ENCODE measurements at regions not wholly inside any gene's neighbourhood (a gene's known extent, or its start where the extent isn't known, plus 50 kb on each side); places are given as distances from the start of the nearest gene placed in this dataset.

- DNase-seq (ENCODE audit: low spot score in 2 of 2) (no peak), ATAC-seq (ENCODE audit: low read depth) (no peak)
- Mint-ChIP-seq H3K27ac (no peak overlapping the region), H3K4me1 (no peaks in the 10 kb centered on the region), H3K27me3 (peaks cover 2% of the 10 kb centered on the region), H3K36me3 (peaks cover 15% of the 10 kb centered on the region), H3K4me3 (no peak overlapping the region), H3K9me3 (peaks cover 13% of the 10 kb centered on the region)
These were observed 189.8 kb upstream of the MAP3K1 start for GRCh38 chr5:56625541-56625940.

- H3K27me3 Mint-ChIP-seq, result peaks cover 2% of the 10 kb centered on the region
- H3K36me3 Mint-ChIP-seq, result peaks cover 13% of the 10 kb centered on the region
- no peak overlapping the region for H3K27ac Mint-ChIP-seq
- H3K9me3 Mint-ChIP-seq, result peaks cover 10% of the 10 kb centered on the region
- H3K4me1 Mint-ChIP-seq, result no peaks in the 10 kb centered on the region
- no peak overlapping the region for H3K4me3 Mint-ChIP-seq
- ATAC-seq (ENCODE audit: low read depth), result no peak
- no peak for DNase-seq (ENCODE audit: low spot score in 2 of 2)
These were observed 190.6 kb upstream of the MAP3K1 start for GRCh38 chr5:56624751-56625150.

- Mint-ChIP-seq H3K4me3 (no peak overlapping the region), H3K4me1 (no peaks in the 10 kb centered on the region), H3K27me3 (peaks cover 2% of the 10 kb centered on the region), H3K36me3 (peaks cover 15% of the 10 kb centered on the region), H3K9me3 (peaks cover 11% of the 10 kb centered on the region), H3K27ac (no peak overlapping the region)
- DNase-seq (ENCODE audit: low spot score in 2 of 2) (no peak), ATAC-seq (ENCODE audit: low read depth) (no peak)
These were observed 193.2 kb upstream of the MAP3K1 start for GRCh38 chr5:56622141-56622540.

- Mint-ChIP-seq H3K36me3 (peaks cover 15% of the 10 kb centered on the region), H3K27me3 (no peaks in the 10 kb centered on the region), H3K9me3 (peaks cover 12% of the 10 kb centered on the region), H3K4me3 (no peak overlapping the region), H3K27ac (no peak overlapping the region), H3K4me1 (peaks cover 2% of the 10 kb centered on the region)
- ATAC-seq (ENCODE audit: low read depth) (no peak), DNase-seq (ENCODE audit: low spot score in 2 of 2) (no peak)
These were observed 194.3 kb upstream of the MAP3K1 start for GRCh38 chr5:56620903-56621677.

GRCh38 chr5:56617998-56618397 is 197.4 kb upstream of the MAP3K1 start:
- Mint-ChIP-seq H3K9me3 (peaks cover 15% of the 10 kb centered on the region), H3K4me1 (peaks cover 24% of the 10 kb centered on the region), H3K27me3 (no peaks in the 10 kb centered on the region), H3K36me3 (peaks cover 19% of the 10 kb centered on the region), H3K4me3 (no peak overlapping the region), H3K27ac (no peak overlapping the region)
- no peak for ATAC-seq (ENCODE audit: low read depth)
- no peak for DNase-seq (ENCODE audit: low spot score in 2 of 2)

- H3K9me3 Mint-ChIP-seq, result peaks cover 15% of the 10 kb centered on the region
- H3K4me1 Mint-ChIP-seq, result peaks cover 35% of the 10 kb centered on the region
- ATAC-seq (ENCODE audit: low read depth), result no peak
- H3K36me3 Mint-ChIP-seq, result peaks cover 17% of the 10 kb centered on the region
- DNase-seq (ENCODE audit: low spot score in 2 of 2), result no peak
- H3K27ac Mint-ChIP-seq, result peak overlapping the region; percentile 82
- H3K4me3 Mint-ChIP-seq, result no peak overlapping the region
- H3K27me3 Mint-ChIP-seq, result no peaks in the 10 kb centered on the region
These were observed 198.7 kb upstream of the MAP3K1 start for GRCh38 chr5:56616454-56617160.

GRCh38 chr5:56615361-56616153 is 199.8 kb upstream of the MAP3K1 start:
- ATAC-seq (ENCODE audit: low read depth), result no peak
- Mint-ChIP-seq H3K4me1 (peaks cover 40% of the 10 kb centered on the region), H3K4me3 (no peak overlapping the region), H3K36me3 (peaks cover 19% of the 10 kb centered on the region), H3K9me3 (peaks cover 16% of the 10 kb centered on the region), H3K27me3 (no peaks in the 10 kb centered on the region), H3K27ac (peak overlapping the region; percentile 82)
- no peak for DNase-seq (ENCODE audit: low spot score in 2 of 2)

GRCh38 chr5:56612759-56613158 is 202.6 kb upstream of the MAP3K1 start:
- H3K9me3 Mint-ChIP-seq, result peaks cover 10% of the 10 kb centered on the region
- H3K27ac Mint-ChIP-seq, result peak overlapping the region; percentile 74
- H3K27me3 Mint-ChIP-seq, result no peaks in the 10 kb centered on the region
- H3K36me3 Mint-ChIP-seq, result peaks cover 14% of the 10 kb centered on the region
- H3K4me3 Mint-ChIP-seq, result peak overlapping the region; percentile 65
- DNase-seq (ENCODE audit: low spot score in 2 of 2), result no peak
- peaks cover 55% of the 10 kb centered on the region for H3K4me1 Mint-ChIP-seq
- peak; percentile 82 for ATAC-seq (ENCODE audit: low read depth)

- Mint-ChIP-seq H3K27me3 (no peaks in the 10 kb centered on the region), H3K36me3 (peaks cover 14% of the 10 kb centered on the region), H3K4me1 (peaks cover 59% of the 10 kb centered on the region), H3K4me3 (peak overlapping the region; percentile 65), H3K9me3 (peaks cover 10% of the 10 kb centered on the region), H3K27ac (peak overlapping the region; percentile 74)
- DNase-seq (ENCODE audit: low spot score in 2 of 2) (no peak), ATAC-seq (ENCODE audit: low read depth) (no peak)
These were observed 203.0 kb upstream of the MAP3K1 start for GRCh38 chr5:56612353-56612752.

GRCh38 chr5:56610093-56610698 is 205.2 kb upstream of the MAP3K1 start:
- ATAC-seq (ENCODE audit: low read depth) (no peak), DNase-seq (ENCODE audit: low spot score in 2 of 2) (no peak)
- peak overlapping the region; percentile 73 for H3K27ac Mint-ChIP-seq
- peaks cover 9% of the 10 kb centered on the region for H3K9me3 Mint-ChIP-seq
- H3K36me3 Mint-ChIP-seq, result peaks cover 14% of the 10 kb centered on the region
- peaks cover 57% of the 10 kb centered on the region for H3K4me1 Mint-ChIP-seq
- H3K4me3 Mint-ChIP-seq, result no peak overlapping the region
- H3K27me3 Mint-ChIP-seq, result no peaks in the 10 kb centered on the region

GRCh38 chr5:56608217-56608925 is 207.0 kb upstream of the MAP3K1 start:
- ATAC-seq (ENCODE audit: low read depth) (peak; percentile 61), DNase-seq (ENCODE audit: low spot score in 2 of 2) (no peak)
- Mint-ChIP-seq H3K9me3 (peaks cover 6% of the 10 kb centered on the region), H3K4me1 (peaks cover 44% of the 10 kb centered on the region), H3K27ac (no peak overlapping the region), H3K36me3 (peaks cover 10% of the 10 kb centered on the region), H3K4me3 (no peak overlapping the region), H3K27me3 (no peaks in the 10 kb centered on the region)

- Mint-ChIP-seq H3K4me3 (no peak overlapping the region), H3K36me3 (peaks cover 10% of the 10 kb centered on the region), H3K9me3 (peaks cover 6% of the 10 kb centered on the region), H3K4me1 (peaks cover 37% of the 10 kb centered on the region), H3K27ac (no peak overlapping the region), H3K27me3 (no peaks in the 10 kb centered on the region)
- no peak for DNase-seq (ENCODE audit: low spot score in 2 of 2)
- no peak for ATAC-seq (ENCODE audit: low read depth)
These were observed 207.8 kb upstream of the MAP3K1 start for GRCh38 chr5:56607551-56607950.

GRCh38 chr5:56607074-56607473 is 208.3 kb upstream of the MAP3K1 start:
- peaks cover 6% of the 10 kb centered on the region for H3K9me3 Mint-ChIP-seq

More at GRCh38 chr5:56607074-56607473, 208.3 kb upstream of the MAP3K1 start:
- no peak for ATAC-seq (ENCODE audit: low read depth)
- no peak overlapping the region for H3K4me3 Mint-ChIP-seq
- no peak overlapping the region for H3K27ac Mint-ChIP-seq
- H3K27me3 Mint-ChIP-seq, result no peaks in the 10 kb centered on the region
- no peak for DNase-seq (ENCODE audit: low spot score in 2 of 2)
- H3K4me1 Mint-ChIP-seq, result peaks cover 34% of the 10 kb centered on the region
- peaks cover 10% of the 10 kb centered on the region for H3K36me3 Mint-ChIP-seq

Measured in memory B cell (primary cell).